ENCODE measurements at regions not wholly inside any gene's neighbourhood (a gene's known extent, or its start where the extent isn't known, plus 50 kb on each side); places are given as distances from the start of the nearest gene placed in this dataset.

GRCh38 chr3:88336894-88337293 is 187.1 kb downstream of the C3orf38 start:
- Histone ChIP-seq H3K27me3 (ENCODE audit: control insufficient read depth, insufficient read depth, low read length) (no peaks in the 10 kb centered on the region), H3K36me3 (ENCODE audit: control insufficient read depth, insufficient read depth, low read length) (no peaks in the 10 kb centered on the region), H3K4me3 (ENCODE audit: low read depth, low read length) (no peak overlapping the region)
- no peak for TF ChIP-seq CTCF (IDR thresholded peaks at IDR 0.05; ENCODE audit: insufficient read depth, low read length, poor library complexity, severe bottlenecking)
- no peak for DNase-seq (ENCODE audit: low read depth)

GRCh38 chr3:88343264-88343663 is 193.5 kb downstream of the C3orf38 start:
- Histone ChIP-seq H3K27me3 (ENCODE audit: control insufficient read depth, insufficient read depth, low read length) (no peaks in the 10 kb centered on the region), H3K36me3 (ENCODE audit: control insufficient read depth, insufficient read depth, low read length) (no peaks in the 10 kb centered on the region), H3K4me3 (ENCODE audit: low read depth, low read length) (no peak overlapping the region)
- no peak for TF ChIP-seq CTCF (IDR thresholded peaks at IDR 0.05; ENCODE audit: insufficient read depth, low read length, poor library complexity, severe bottlenecking)
- DNase-seq (ENCODE audit: low read depth): no peak

GRCh38 chr3:88346643-88347042 is 196.9 kb downstream of the C3orf38 start:
- no peaks in the 10 kb centered on the region for H3K27me3 ChIP-seq (ENCODE audit: control insufficient read depth, insufficient read depth, low read length)
- no peak for TF ChIP-seq CTCF (IDR thresholded peaks at IDR 0.05; ENCODE audit: insufficient read depth, low read length, poor library complexity, severe bottlenecking)
- H3K36me3 ChIP-seq (ENCODE audit: control insufficient read depth, insufficient read depth, low read length): no peaks in the 10 kb centered on the region
- H3K4me3 ChIP-seq (ENCODE audit: low read depth, low read length): no peak overlapping the region
- no peak for DNase-seq (ENCODE audit: low read depth)

DNA sequence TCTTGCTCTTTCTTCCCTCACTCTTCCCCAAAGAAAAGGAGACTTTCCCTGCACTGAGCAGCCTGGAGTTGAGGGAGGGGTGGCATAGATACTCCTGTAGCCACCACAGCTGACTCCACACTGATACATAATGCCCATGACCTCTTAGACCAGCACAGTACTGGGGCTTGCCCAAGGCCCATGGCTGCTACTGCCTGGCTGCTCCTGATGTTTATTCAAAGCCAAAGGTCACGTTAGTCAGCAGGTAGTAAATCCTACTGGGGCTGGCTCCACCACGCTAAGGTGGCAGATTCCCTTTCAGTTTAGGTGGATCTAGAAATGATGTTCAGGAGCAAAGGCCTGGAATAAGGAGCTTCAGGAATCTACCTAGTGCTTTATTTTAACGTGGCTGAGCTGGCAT is 212.7 kb downstream of the C3orf38 start:
- TF ChIP-seq CTCF (IDR thresholded peaks at IDR 0.05; ENCODE audit: insufficient read depth, low read length, poor library complexity, severe bottlenecking): no peak
- Histone ChIP-seq H3K27me3 (ENCODE audit: control insufficient read depth, insufficient read depth, low read length) (no peaks in the 10 kb centered on the region), H3K4me3 (ENCODE audit: low read depth, low read length) (no peak overlapping the region), H3K36me3 (ENCODE audit: control insufficient read depth, insufficient read depth, low read length) (no peaks in the 10 kb centered on the region)
- DNase-seq (ENCODE audit: low read depth): no peak

GRCh38 chr3:88364926-88365325 is 215.2 kb downstream of the C3orf38 start:
- Histone ChIP-seq H3K4me3 (ENCODE audit: low read depth, low read length) (no peak overlapping the region), H3K36me3 (ENCODE audit: control insufficient read depth, insufficient read depth, low read length) (no peaks in the 10 kb centered on the region), H3K27me3 (ENCODE audit: control insufficient read depth, insufficient read depth, low read length) (no peaks in the 10 kb centered on the region)
- TF ChIP-seq CTCF (IDR thresholded peaks at IDR 0.05; ENCODE audit: insufficient read depth, low read length, poor library complexity, severe bottlenecking): no peak
- no peak for DNase-seq (ENCODE audit: low read depth)

DNA sequence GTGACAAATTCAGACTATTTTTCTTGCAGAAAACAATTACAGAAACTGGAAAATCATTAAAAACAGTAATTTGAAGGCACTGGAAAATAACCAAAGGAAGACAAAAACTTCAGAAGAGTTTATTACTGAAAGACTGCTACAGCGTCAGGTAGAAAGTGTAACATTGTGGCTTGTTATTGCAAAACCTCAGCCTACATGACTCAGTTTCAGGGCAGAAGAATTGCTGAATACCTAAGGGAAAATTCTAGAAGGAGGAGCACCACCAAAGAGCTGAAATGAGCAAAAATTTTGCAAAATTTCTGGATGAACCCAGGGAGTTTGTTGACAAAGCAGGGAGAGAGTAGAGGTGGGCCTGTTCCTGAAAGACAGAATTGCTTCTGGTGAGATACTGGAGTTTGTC is 219.6 kb downstream of the C3orf38 start:
- no peaks in the 10 kb centered on the region for H3K36me3 ChIP-seq (ENCODE audit: control insufficient read depth, insufficient read depth, low read length)
- no peak for DNase-seq (ENCODE audit: low read depth)
- H3K4me3 ChIP-seq (ENCODE audit: low read depth, low read length): no peak overlapping the region
- no peaks in the 10 kb centered on the region for H3K27me3 ChIP-seq (ENCODE audit: control insufficient read depth, insufficient read depth, low read length)
- TF ChIP-seq CTCF (IDR thresholded peaks at IDR 0.05; ENCODE audit: insufficient read depth, low read length, poor library complexity, severe bottlenecking): no peak
